ENCODE measurements at regions not wholly inside any gene's neighbourhood (a gene's known extent, or its start where the extent isn't known, plus 50 kb on each side); places are given as distances from the start of the nearest gene placed in this dataset.
A peak's percentile ranks its signal among the peaks of the same experiment; 100 is the strongest.

DNA sequence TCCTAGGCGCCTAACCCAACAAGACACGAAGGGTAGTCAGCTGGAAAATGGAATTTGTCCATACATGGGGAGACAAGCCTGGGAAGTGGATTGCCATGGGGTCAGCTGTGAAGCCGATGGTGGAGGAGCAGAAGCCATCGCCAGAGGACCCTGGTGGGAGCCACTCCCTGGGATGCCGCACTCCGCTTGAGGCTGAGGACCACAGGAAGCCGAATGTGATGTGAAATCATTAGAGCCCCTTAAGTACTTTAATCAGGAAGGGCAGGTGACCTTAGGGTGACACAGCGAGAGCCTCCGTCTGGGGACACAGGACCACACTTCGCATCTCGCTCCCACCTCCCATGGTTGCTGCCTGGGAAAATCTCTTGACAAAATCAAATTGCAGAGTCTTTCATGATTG is 614.6 kb upstream of the MGMT start:
- DNase-seq (ENCODE audit: low read depth in 3 of 3): no peak

GRCh38 chr10:128852902-128853301 is 614.1 kb upstream of the MGMT start:
- DNase-seq (ENCODE audit: low read depth in 3 of 3): no peak

DNA sequence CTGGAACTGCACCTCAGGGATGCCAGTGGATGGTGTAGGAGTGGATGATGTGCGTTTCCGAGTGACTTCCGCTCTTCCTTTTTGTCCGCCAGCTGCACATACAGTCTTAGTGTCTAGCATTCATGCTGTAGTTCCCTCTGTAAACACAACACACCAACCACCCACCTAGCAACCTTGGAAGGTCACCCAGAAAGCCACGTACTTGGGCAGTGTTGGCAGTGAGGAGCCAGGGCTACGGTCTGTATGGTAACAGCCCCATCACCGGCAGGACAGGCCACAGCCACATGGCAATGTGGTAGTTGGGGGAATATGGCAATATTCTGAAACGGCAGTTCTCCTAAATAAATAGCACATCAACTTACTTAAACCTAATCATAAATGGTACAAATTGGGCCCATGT is 613.5 kb upstream of the MGMT start:
- no peak for DNase-seq (ENCODE audit: low read depth in 3 of 3)

GRCh38 chr10:128854204-128854603 is 612.8 kb upstream of the MGMT start:
- DNase-seq (ENCODE audit: low read depth in 3 of 3): no peak

DNA sequence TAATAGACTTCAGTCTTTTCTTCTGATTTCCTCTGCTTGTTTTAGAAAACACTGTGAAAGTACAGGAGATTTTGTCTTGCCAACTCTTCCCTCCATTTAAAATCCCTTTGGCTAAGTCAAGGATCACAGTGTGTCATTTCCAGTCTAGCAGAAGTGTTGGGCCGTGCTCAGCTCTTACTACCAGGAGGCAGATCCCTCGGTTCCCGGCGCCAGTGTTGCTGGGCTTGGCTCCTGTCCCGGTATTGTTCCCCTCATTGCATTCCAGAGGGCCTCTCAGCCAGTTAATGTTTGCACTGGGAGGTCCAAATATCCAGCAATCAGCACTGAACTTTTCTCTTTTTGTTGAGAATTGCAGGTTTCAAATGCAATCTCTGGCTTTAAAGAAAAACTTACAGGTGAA is 612.1 kb upstream of the MGMT start:
- DNase-seq (ENCODE audit: low read depth in 3 of 3): no peak

- DNase-seq (ENCODE audit: low read depth in 3 of 3): no peak
Measured at GRCh38 chr10:128855618-128856428, 611.2 kb upstream of the MGMT start.

- peak in 2 of 3 donors; percentile 4 to 6 for DNase-seq (ENCODE audit: low read depth in 3 of 3)
Measured at GRCh38 chr10:128859738-128860386, 607.2 kb upstream of the MGMT start.

- DNase-seq (ENCODE audit: low read depth in 3 of 3): no peak
Measured at GRCh38 chr10:128860574-128860973, 606.5 kb upstream of the MGMT start.

DNA sequence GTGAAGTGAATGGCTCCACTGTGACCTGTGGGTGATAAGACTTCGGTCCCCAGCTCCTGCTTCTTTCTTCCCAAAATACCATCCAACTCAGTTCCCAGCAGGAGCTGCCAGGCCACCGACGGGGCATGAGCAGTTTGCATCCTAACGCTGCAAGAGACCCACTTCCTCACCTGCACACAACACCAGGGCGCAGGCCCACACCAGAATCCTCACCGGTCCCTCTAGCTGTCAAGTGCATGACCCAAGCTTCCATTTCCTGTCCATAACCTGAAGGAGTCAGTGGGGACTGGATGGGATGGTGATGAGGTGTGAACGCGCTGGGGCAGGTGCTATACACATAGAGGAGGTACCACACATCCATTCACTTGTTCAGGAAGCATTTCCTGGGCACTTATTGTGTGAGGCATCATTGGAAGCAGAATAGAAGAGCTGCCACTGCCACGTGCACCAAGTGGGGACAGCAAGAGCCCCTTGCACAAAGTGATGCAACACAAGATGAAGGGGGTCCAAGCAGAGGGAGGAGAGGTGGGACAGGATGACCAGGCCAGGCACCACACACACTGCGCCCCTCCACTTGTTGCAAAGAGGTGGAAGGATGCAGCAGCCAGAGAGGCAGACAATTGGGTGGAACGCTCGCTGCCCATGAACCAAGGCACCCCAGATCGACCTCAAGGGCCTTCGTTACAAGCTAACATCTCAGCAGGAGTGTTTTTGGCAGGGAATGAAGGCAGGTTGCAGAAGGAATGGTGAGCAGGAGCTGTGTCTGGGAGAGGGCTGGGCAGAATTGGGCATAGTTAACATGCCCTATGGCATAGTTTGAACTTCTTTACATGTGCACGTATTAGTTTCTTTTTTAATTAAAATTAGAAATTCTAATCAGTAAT is 605.8 kb upstream of the MGMT start:
- no peak for DNase-seq (ENCODE audit: low read depth in 3 of 3)

- no peak for DNase-seq (ENCODE audit: low read depth in 3 of 3)
Measured at GRCh38 chr10:128863411-128863810, 603.6 kb upstream of the MGMT start.

DNA sequence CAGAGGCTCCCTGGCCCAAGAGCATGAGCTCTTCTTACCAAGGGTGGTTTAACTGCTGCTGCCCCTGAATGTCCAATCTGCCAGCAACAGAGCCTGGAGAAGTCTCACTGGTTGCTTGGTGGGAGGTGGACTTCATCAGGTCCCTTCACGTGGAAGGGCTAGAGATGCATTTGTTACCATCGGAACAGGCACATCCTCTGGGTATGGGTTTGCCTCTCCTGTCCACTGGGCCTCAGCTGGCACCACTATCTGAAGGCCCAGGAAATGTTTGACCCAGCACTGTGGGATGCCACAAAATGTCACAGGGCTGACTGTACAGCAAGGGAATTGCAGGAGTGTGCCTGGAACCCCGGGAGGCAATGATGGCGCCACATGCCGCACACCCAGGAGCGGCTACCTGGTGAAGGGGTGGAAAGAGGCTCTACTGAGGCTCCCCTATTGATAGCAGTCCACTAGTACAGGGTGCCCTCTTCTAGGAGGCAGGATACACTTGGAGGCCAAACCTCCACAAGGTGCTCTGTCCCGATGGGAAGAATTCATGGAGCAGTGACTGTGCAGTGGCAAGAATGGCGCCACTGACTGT is 603.1 kb upstream of the MGMT start:
- no peak for DNase-seq (ENCODE audit: low read depth in 3 of 3)

DNA sequence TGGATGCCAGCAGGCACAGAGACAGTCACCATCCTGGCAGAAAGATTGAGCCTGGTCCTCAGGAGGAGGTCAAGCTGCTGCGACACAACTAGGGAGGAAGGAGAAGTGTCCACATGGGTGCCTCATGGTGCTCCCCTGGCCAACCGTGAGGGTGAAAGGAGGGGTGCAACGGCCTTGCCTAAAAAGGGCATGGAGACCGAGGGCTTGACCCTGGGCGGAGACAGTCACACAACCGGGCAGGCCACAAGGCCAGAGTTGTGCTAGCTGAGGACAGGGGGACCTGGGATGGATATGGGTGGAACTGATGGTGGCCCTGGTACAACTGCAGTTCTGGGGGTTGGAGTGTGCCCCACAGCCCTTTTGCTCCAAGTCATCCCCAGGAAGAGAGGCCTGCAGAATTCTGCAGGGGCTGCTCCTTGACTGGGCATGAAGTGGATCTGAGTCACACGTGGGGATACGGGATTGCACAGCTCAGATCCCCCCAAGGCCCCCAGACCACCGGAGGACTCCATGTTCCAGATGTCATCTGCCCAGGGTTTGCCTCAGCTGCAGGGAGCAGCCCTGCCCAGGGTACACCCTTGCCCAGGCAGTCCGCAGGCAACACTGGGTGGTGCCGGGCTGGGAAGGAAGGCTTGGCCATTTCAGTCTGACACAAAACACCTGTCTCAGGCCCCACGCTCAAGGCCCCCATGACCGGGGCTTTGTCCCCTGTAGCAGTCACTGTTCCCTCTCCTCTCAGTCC is 602.3 kb upstream of the MGMT start:
- DNase-seq (ENCODE audit: low read depth in 3 of 3): no peak

GRCh38 chr10:128865436-128866195 is 601.4 kb upstream of the MGMT start:
- no peak for DNase-seq (ENCODE audit: low read depth in 3 of 3)

GRCh38 chr10:128866551-128866950 is 600.5 kb upstream of the MGMT start:
- no peak for DNase-seq (ENCODE audit: low read depth in 3 of 3)

- DNase-seq (ENCODE audit: low read depth in 3 of 3): no peak
Measured at GRCh38 chr10:128867210-128867609, 599.8 kb upstream of the MGMT start.

GRCh38 chr10:128867819-128868218 is 599.2 kb upstream of the MGMT start:
- no peak for DNase-seq (ENCODE audit: low read depth in 3 of 3)

DNA sequence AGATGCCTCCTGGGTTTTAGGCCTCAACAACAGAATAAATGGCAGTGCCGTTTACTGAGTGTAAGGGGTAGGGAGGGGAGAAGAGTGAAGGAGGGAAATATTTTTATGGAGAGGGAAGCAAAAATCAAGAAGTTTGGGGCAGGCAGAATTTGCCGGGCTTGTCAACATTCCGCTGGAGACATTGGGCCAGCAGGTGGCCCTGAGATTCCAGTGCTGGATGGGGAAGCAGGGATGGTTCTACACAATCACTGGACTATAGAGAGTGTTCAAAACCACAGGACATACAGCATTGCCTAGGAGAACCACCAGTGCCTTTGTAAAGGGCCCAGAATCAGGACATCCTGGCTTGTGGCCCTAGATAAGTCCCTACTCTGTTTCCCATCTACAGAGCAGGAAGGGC is 598.6 kb upstream of the MGMT start:
- DNase-seq (ENCODE audit: low read depth in 3 of 3): no peak

- no peak for DNase-seq (ENCODE audit: low read depth in 3 of 3)
Measured at GRCh38 chr10:128869101-128869749, 597.8 kb upstream of the MGMT start.

DNA sequence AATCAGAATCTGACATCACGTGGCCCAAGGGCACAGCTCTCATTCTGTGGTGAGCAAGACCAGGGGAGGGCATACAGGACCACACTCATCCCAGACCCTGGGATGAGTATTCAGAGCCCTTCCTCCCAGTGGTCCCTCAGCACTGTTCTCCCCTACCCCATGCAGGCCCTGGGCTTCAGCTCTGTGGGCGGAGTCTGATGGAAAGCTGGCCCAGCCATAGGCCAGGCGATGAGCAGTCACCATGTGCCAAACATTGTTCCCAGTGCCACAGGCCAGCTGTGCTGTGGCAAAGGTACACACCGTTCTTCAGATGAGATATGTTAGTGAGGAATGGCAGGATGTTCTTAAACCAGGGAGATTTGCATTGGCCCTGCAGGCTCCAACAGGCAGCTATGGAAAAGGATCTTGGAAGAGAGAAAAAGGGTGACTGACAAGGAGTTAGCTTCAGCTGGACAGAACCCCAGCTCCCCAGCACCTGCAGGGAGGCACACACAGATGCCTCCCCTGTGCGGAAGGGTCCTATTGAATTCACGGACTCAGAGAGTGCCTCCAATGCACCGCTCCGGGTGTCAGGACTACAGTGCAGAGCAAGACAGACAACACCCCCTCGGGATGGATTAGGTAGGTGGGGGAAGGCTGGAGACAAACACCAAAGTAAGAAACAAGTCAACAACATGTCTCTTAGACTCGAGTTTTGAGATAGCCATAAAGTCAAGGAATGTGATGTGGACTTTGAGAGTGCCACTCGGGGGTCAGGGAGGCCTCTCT is 596.0 kb upstream of the MGMT start:
- no peak for DNase-seq (ENCODE audit: low read depth in 3 of 3)
